HepG2 (cell line): ENCODE measurements at regions not wholly inside any gene's neighbourhood (a gene's known extent, or its start where the extent isn't known, plus 50 kb on each side); places are given as distances from the start of the nearest gene placed in this dataset.

Experiments
- FOSL1 ChIP-seq: sonication (generic); formaldehyde crosslinking; IDR thresholded peaks from 2 replicates; pipeline ENCODE4 v1.9.0; 2021; ENCODE audit warnings: missing genetic modification reagents, borderline replicate concordance
- ZNF720 ChIP-seq: sonication (generic); formaldehyde crosslinking; IDR thresholded peaks from 2 replicates; pipeline ENCODE4 v1.4.0; 2020; ENCODE audit warnings: missing genetic modification reagents
- TF ChIP-seq, protein P1 (sequence below): sonication (generic); formaldehyde crosslinking; IDR thresholded peaks from 2 replicates; pipeline ENCODE4 v1.4.0; 2020; ENCODE audit warnings: missing genetic modification reagents
- TF ChIP-seq, protein P2 (sequence below): sonication (generic); formaldehyde crosslinking; IDR thresholded peaks from 2 replicates; pipeline ENCODE4 v1.8.0; 2022; ENCODE audit warnings: missing genetic modification reagents, mild to moderate bottlenecking, borderline replicate concordance

DNA sequence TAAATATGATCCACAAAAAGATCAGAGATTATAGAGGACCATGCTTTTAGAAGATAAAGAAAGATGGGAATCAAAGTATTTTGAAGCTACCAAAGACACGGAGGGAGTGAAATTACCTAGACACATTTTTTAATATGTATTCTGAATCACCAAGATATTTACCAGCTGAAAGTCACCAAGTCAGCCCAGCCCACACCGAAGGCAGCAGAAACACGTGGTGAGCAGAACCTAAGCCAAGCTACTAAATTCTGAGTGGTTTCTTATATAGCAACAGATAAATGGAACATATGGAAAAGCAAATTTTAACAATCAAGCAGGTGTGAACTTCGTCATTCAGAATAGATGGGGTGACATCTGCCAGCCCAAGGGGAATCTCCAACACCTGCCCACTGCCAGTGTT is 134.7 kb upstream of the AKR1E2 start:
- TF ChIP-seq, protein P1, sequence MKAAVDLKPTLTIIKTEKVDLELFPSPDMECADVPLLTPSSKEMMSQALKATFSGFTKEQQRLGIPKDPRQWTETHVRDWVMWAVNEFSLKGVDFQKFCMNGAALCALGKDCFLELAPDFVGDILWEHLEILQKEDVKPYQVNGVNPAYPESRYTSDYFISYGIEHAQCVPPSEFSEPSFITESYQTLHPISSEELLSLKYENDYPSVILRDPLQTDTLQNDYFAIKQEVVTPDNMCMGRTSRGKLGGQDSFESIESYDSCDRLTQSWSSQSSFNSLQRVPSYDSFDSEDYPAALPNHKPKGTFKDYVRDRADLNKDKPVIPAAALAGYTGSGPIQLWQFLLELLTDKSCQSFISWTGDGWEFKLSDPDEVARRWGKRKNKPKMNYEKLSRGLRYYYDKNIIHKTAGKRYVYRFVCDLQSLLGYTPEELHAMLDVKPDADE (CRISPR knock-in tag), result no peak
- TF ChIP-seq ZNF720 (CRISPR knock-in tag) (no peak), FOSL1 (CRISPR knock-in tag) (no peak)
- TF ChIP-seq, protein P2, sequence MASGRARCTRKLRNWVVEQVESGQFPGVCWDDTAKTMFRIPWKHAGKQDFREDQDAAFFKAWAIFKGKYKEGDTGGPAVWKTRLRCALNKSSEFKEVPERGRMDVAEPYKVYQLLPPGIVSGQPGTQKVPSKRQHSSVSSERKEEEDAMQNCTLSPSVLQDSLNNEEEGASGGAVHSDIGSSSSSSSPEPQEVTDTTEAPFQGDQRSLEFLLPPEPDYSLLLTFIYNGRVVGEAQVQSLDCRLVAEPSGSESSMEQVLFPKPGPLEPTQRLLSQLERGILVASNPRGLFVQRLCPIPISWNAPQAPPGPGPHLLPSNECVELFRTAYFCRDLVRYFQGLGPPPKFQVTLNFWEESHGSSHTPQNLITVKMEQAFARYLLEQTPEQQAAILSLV (CRISPR knock-in tag), result no peak
